ENCODE measurements at regions not wholly inside any gene's neighbourhood (a gene's known extent, or its start where the extent isn't known, plus 50 kb on each side); places are given as distances from the start of the nearest gene placed in this dataset.

DNA sequence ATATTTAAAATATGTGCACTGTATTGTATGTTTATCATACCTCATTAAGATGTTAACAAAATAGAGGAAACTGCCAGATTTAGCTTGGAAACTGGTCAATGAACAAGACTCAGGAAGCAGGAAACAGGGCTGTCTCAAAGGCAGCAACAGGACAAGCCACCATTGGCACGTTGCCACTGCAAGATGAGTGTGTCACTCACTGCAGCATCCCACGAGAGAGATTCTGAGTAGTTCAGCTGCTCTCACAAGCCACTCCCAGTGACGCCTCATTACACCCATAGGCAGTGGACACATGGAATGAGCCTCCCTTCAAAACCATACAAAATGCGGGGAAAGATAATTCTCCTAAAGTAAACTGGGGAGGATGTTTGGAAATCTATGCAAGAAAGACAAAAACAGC lies 181.9 kb upstream of the DLGAP1 start:
- TF ChIP-seq, protein P1, sequence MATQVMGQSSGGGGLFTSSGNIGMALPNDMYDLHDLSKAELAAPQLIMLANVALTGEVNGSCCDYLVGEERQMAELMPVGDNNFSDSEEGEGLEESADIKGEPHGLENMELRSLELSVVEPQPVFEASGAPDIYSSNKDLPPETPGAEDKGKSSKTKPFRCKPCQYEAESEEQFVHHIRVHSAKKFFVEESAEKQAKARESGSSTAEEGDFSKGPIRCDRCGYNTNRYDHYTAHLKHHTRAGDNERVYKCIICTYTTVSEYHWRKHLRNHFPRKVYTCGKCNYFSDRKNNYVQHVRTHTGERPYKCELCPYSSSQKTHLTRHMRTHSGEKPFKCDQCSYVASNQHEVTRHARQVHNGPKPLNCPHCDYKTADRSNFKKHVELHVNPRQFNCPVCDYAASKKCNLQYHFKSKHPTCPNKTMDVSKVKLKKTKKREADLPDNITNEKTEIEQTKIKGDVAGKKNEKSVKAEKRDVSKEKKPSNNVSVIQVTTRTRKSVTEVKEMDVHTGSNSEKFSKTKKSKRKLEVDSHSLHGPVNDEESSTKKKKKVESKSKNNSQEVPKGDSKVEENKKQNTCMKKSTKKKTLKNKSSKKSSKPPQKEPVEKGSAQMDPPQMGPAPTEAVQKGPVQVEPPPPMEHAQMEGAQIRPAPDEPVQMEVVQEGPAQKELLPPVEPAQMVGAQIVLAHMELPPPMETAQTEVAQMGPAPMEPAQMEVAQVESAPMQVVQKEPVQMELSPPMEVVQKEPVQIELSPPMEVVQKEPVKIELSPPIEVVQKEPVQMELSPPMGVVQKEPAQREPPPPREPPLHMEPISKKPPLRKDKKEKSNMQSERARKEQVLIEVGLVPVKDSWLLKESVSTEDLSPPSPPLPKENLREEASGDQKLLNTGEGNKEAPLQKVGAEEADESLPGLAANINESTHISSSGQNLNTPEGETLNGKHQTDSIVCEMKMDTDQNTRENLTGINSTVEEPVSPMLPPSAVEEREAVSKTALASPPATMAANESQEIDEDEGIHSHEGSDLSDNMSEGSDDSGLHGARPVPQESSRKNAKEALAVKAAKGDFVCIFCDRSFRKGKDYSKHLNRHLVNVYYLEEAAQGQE (IDR thresholded peaks at IDR 0.05; ENCODE audit: low read depth): no peak
- TF ChIP-seq CREB1 (IDR thresholded peaks at IDR 0.05; ENCODE audit: low read depth) (no peak), ZBTB7A (IDR thresholded peaks at IDR 0.05; ENCODE audit: low read depth) (no peak), EGR1 (IDR thresholded peaks at IDR 0.05) (no peak), EP300 (IDR thresholded peaks at IDR 0.05; ENCODE audit: borderline replicate concordance) (no peak), YY1 (IDR thresholded peaks at IDR 0.05; ENCODE audit: low read depth) (no peak), TAF1 (IDR thresholded peaks at IDR 0.05; ENCODE audit: low read depth) (no peak), CEBPB (IDR thresholded peaks at IDR 0.05) (no peak), FOXM1 (IDR thresholded peaks at IDR 0.05; ENCODE audit: borderline replicate concordance, low read depth) (no peak), RAD21 (IDR thresholded peaks at IDR 0.05; ENCODE audit: low read depth) (no peak), NFIC (IDR thresholded peaks at IDR 0.05) (no peak), TCF12 (IDR thresholded peaks at IDR 0.05; ENCODE audit: low read depth) (no peak), TEAD4 (IDR thresholded peaks at IDR 0.05) (no peak)
- TF ChIP-seq, protein P2, sequence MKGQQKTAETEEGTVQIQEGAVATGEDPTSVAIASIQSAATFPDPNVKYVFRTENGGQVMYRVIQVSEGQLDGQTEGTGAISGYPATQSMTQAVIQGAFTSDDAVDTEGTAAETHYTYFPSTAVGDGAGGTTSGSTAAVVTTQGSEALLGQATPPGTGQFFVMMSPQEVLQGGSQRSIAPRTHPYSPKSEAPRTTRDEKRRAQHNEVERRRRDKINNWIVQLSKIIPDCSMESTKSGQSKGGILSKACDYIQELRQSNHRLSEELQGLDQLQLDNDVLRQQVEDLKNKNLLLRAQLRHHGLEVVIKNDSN (IDR thresholded peaks at IDR 0.05): no peak
- TF ChIP-seq, protein P3, sequence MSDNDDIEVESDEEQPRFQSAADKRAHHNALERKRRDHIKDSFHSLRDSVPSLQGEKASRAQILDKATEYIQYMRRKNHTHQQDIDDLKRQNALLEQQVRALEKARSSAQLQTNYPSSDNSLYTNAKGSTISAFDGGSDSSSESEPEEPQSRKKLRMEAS (IDR thresholded peaks at IDR 0.05): no peak

DNA sequence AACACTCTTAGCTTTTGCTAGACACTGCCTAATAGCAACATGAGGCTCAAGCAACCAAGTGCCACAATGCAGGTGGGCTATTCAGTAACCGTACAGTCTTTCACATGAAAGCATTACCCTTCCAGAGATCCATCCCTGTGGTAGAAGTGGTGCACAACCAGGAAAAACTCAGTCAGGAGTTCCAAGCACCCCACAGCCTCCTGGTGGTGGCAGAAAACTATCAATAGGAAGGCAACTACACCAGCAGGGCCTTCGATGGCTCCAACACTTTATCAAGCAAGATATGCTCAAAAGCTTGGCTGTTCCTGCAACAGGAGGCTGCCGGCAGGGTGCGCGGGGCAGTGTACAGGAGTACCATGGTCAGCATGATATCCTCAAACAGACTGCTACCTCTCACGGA lies 176.1 kb upstream of the DLGAP1 start:
- TF ChIP-seq, protein P3 (IDR thresholded peaks at IDR 0.05): no peak
- TF ChIP-seq, protein P2 (IDR thresholded peaks at IDR 0.05): no peak
- TF ChIP-seq FOXM1 (IDR thresholded peaks at IDR 0.05; ENCODE audit: borderline replicate concordance, low read depth) (no peak), EGR1 (IDR thresholded peaks at IDR 0.05) (no peak)

DNA sequence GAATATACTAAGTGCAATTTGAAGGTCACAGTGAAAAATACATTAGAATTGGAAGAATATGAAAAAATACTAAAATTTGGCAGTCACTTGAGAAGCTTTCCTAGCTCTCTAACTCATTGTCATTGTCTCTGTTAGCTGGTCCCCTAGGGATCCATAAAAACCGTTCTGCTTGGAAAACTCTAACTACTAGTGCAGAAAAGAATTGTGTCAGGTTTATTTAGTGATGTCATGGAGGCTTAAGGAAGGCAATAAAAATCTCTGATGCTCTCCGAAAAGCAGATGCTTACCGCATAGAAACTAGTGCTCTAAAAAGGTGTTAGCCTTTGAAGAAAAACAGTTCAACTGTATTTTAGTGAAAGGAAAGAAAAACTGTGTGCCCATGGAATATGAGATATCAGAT lies 150.1 kb upstream of the DLGAP1 start:
- TF ChIP-seq TEAD4 (IDR thresholded peaks at IDR 0.05) (no peak), FOXM1 (IDR thresholded peaks at IDR 0.05; ENCODE audit: borderline replicate concordance, low read depth) (no peak), EP300 (IDR thresholded peaks at IDR 0.05; ENCODE audit: borderline replicate concordance) (no peak), EGR1 (IDR thresholded peaks at IDR 0.05) (no peak), YY1 (IDR thresholded peaks at IDR 0.05; ENCODE audit: low read depth) (no peak), ZBTB7A (IDR thresholded peaks at IDR 0.05; ENCODE audit: low read depth) (no peak), CREB1 (IDR thresholded peaks at IDR 0.05; ENCODE audit: low read depth) (no peak), TAF1 (IDR thresholded peaks at IDR 0.05; ENCODE audit: low read depth) (no peak), TCF12 (IDR thresholded peaks at IDR 0.05; ENCODE audit: low read depth) (no peak), NFIC (IDR thresholded peaks at IDR 0.05) (no peak), RAD21 (IDR thresholded peaks at IDR 0.05; ENCODE audit: low read depth) (no peak)
- TF ChIP-seq, protein P3 (IDR thresholded peaks at IDR 0.05): no peak
- TF ChIP-seq, protein P2 (IDR thresholded peaks at IDR 0.05): no peak
- TF ChIP-seq, protein P1 (IDR thresholded peaks at IDR 0.05; ENCODE audit: low read depth): no peak

DNA sequence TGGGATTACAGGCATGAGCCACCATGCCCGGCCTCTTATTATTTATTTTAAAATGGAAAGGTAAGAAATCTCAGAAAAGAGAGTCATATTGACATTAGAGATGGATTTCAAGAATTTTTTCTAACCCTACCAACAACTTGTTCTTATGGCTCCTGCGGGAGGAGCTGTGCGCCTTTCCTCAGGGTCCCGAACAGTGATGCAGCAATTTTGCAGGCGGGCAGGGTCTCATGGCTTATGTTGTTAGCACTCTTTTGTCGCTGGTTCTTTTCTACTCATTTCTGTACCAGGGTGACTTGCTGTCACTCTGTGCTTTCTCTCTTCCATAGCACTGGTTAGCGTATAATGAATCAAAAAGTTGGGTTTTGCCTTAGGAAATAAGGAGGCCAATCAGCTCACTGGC lies 148.8 kb upstream of the DLGAP1 start:
- TF ChIP-seq EGR1 (IDR thresholded peaks at IDR 0.05) (no peak), TCF12 (IDR thresholded peaks at IDR 0.05; ENCODE audit: low read depth) (no peak), FOXM1 (IDR thresholded peaks at IDR 0.05; ENCODE audit: borderline replicate concordance, low read depth) (no peak), YY1 (IDR thresholded peaks at IDR 0.05; ENCODE audit: low read depth) (no peak)
- TF ChIP-seq, protein P2 (IDR thresholded peaks at IDR 0.05): no peak

DNA sequence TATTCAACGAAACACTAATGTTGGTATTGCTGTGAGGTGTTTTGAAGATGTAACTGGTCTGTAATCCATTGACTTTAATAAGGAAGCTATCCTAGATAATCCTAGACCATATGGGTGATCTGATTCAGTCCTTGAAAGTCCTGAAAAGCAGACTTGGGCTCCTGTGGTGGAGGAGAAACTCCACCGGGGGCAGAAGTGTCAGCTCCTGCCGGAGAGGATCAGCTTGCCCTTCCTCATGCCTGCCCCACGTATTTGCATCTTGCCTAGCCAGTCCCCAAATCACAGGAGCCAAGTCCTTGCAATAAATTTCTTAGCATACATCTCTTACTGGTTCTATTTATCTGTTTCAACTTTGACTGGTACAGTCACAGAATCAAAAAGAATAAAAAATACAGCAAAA lies 144.2 kb upstream of the DLGAP1 start:
- TF ChIP-seq, protein P2 (IDR thresholded peaks at IDR 0.05): no peak
- TF ChIP-seq EP300 (IDR thresholded peaks at IDR 0.05; ENCODE audit: borderline replicate concordance): no peak
- no peak for TF ChIP-seq RAD21 (IDR thresholded peaks at IDR 0.05; ENCODE audit: low read depth)
- no peak for TF ChIP-seq EGR1 (IDR thresholded peaks at IDR 0.05)
- TF ChIP-seq, protein P3 (IDR thresholded peaks at IDR 0.05): no peak
- TF ChIP-seq TCF12 (IDR thresholded peaks at IDR 0.05; ENCODE audit: low read depth): no peak
- no peak for TF ChIP-seq NFIC (IDR thresholded peaks at IDR 0.05)
- no peak for TF ChIP-seq TEAD4 (IDR thresholded peaks at IDR 0.05)
- TF ChIP-seq CREB1 (IDR thresholded peaks at IDR 0.05; ENCODE audit: low read depth): no peak
- TF ChIP-seq, protein P1 (IDR thresholded peaks at IDR 0.05; ENCODE audit: low read depth): no peak
- TF ChIP-seq TAF1 (IDR thresholded peaks at IDR 0.05; ENCODE audit: low read depth): no peak
- no peak for TF ChIP-seq YY1 (IDR thresholded peaks at IDR 0.05; ENCODE audit: low read depth)
- no peak for TF ChIP-seq FOXM1 (IDR thresholded peaks at IDR 0.05; ENCODE audit: borderline replicate concordance, low read depth)
- no peak for TF ChIP-seq CEBPB (IDR thresholded peaks at IDR 0.05)
- TF ChIP-seq ZBTB7A (IDR thresholded peaks at IDR 0.05; ENCODE audit: low read depth): no peak
